Choroid plexus epithelial cell (primary cell): ENCODE measurements at regions not wholly inside any gene's neighbourhood (a gene's known extent, or its start where the extent isn't known, plus 50 kb on each side); places are given as distances from the start of the nearest gene placed in this dataset.
A peak's percentile ranks its signal among the peaks of the same experiment; 100 is the strongest.

Experiments
- DNase-seq: peaks from one replicate; pipeline ENCODE4 v3.0.0-alpha.2; 2010; ENCODE audit warnings: low read depth
- H3K4me3 ChIP-seq: 2 replicates; pipeline ENCODE4 v1.5.1; 2011; ENCODE audit warnings: low read depth, mild to moderate bottlenecking, control low read depth, low read length, moderate library complexity
- TF ChIP-seq, protein P1 (sequence below): conservative IDR thresholded peaks from 2 replicates; pipeline ENCODE4 v1.5.1; 2011; ENCODE audit warnings: low read depth, mild to moderate bottlenecking, control low read depth, inconsistent platforms, low read length, moderate library complexity

DNA sequence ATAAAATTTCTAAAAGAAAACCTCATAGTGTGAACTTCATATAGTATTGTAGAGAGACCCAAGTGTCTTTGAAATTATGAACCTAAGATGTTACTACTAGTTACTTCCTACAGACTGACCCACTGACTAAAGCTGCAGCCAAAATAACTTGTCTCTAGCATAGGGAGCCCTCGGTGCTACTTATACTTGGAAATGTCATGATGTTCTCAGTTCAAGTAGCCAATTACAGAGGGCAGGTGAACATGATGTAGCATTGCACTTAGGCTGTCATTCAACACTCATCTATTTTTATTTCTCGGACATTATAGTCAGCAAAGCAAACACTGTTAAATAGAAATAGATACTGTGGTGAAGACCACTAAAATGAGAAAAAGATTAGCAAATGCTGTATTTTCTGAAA is 165.6 kb downstream of the AREG start:
- DNase-seq = no peak
- TF ChIP-seq, protein P1, sequence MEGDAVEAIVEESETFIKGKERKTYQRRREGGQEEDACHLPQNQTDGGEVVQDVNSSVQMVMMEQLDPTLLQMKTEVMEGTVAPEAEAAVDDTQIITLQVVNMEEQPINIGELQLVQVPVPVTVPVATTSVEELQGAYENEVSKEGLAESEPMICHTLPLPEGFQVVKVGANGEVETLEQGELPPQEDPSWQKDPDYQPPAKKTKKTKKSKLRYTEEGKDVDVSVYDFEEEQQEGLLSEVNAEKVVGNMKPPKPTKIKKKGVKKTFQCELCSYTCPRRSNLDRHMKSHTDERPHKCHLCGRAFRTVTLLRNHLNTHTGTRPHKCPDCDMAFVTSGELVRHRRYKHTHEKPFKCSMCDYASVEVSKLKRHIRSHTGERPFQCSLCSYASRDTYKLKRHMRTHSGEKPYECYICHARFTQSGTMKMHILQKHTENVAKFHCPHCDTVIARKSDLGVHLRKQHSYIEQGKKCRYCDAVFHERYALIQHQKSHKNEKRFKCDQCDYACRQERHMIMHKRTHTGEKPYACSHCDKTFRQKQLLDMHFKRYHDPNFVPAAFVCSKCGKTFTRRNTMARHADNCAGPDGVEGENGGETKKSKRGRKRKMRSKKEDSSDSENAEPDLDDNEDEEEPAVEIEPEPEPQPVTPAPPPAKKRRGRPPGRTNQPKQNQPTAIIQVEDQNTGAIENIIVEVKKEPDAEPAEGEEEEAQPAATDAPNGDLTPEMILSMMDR = no peak

DNA sequence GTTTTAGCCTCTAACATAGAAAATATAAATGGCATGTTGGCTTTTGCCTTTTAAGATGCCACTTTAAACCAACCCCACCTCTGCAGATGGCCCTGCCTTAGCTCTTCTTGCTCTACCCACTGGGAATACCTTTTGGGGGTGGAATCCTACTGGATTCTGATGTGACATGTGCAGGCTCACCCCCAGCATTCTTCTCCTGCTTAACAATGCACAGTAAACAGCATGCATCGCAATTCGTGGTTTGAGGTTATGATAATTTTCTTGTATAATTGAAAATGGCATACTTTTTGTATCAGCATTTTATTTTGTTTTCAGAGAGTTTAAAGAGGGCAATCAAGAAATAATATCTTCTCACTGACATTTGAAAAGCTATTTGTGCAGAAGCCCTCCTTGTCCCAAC is 167.9 kb downstream of the AREG start:
- no peak for DNase-seq
- TF ChIP-seq, protein P1 = no peak
- H3K4me3 ChIP-seq = no peak overlapping the region

More for the DNA sequence above, 165.6 kb downstream of the AREG start:
- H3K4me3 ChIP-seq = no peak overlapping the region

DNA sequence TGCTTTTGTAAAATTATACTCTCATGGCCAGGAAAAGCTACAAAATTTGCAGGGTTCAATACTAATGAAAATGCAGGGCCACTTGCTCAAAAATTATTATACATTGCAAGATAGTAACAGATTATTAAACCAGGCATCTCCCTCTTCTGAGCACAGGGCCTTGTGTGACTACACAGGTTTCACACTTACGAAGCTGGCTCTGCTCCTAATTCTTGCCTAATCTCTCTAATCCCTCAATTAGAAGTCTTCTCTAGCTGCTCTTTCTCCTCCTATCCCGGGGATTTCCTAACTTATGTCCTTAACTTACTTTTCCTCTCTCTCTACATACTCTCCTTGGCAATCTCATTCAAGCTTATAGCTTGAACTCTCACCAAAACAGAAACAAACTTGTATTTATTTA is 168.3 kb downstream of the AREG start:
- no peak overlapping the region for H3K4me3 ChIP-seq
- TF ChIP-seq, protein P1 = no peak
- no peak for DNase-seq

DNA sequence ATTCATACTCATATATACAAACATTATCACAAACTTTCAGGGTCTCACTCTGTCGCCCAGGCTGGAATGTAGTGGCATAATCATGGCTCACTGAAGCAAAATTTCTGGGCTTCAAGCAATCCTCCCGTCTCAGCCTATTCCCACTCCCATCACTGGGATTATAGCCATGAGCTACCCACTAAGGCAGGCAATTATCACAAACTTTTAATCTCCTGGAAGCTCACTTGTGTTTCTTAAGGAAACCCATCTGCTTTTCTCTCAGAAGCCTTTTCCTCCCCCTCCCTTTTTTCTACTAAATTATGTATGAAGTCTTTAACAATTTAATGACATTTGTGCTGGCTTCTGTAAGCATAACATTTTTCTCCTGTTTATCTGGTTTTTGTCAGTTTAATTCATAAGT is 170.5 kb downstream of the AREG start:
- H3K4me3 ChIP-seq = no peak overlapping the region
- TF ChIP-seq, protein P1 = no peak
- no peak for DNase-seq

DNA sequence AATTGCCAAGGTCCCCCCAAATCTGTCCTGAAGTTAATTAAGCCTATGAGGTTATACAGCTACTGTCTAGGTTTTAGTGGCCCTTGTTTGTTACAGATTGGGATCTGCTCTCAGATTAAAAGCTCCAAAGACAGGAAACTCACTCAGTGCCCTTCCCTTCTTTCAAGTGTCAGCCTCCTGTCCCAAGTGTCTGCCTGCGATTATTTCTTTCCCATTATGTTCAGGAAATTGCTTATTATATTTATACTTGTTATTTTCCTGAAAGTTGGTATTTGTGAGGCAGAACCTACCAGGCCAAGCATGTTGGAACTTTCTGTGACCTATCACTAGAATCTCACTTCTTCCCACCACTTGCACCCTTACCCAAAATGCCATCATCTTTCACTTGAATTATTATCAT is 173.2 kb downstream of the AREG start:
- TF ChIP-seq, protein P1 = no peak
- no peak for DNase-seq

DNA sequence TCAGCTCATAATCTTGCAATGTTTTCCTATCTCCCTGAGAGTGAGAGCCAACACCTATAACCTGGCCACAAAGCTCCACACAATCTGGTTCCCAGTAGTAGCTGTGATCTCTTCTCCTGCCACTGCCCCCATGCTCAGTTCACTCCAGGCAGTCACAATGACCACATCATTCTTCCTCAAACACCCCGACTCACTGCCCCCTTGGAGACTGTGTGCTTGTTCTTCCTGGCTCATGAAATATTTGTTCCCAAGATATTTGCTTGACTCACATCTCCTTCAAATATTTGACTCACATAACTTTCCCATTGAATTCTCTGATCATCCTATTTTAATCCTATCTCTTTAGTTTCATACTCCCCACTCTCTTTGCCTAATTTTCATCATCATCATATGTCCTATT is 173.7 kb downstream of the AREG start:
- TF ChIP-seq, protein P1 = no peak
- no peak overlapping the region for H3K4me3 ChIP-seq
- peak; percentile 61 for DNase-seq

More for the DNA sequence above, 173.2 kb downstream of the AREG start:
- H3K4me3 ChIP-seq = no peak overlapping the region

DNA sequence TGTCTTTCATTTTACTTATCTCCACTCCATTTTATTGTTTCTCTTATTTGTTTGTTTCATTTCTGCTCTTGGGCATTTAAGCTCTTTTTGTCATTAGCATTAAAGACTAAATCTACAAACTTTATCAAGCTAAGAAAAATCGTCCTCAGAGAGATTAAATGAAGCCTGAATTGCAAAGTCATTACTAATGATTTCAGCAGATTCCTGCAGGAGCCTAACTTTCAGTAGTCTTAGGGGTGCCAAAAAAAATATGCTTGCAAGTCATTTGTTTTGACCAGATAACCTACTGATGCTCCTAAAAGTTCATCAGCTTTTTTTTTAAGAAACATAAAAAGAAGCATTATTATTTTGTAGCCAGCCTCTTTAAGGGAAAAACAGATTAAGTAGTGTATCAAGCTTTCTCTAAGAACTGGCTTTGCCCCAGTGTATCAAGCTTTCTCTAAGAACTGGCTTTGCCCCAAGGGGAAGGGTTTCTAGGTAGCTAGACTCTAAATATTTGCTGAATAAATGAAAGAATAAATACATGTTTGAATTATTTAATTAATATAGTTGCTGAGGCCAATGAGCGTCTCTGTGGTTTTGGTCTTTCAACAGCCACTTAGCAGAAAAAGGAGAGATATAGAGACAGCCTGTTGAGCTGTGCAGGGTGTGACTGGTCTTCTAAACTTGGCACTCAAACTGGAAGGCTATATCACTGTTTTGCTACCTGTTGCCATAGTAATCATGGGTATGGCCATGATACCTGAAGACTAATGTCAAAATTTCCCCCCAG is 174.2 kb downstream of the BTC start:
- DNase-seq = peak; percentile 79
- TF ChIP-seq, protein P1 = no peak

More for the DNA sequence above, 174.2 kb downstream of the BTC start:
- no peak overlapping the region for H3K4me3 ChIP-seq
